ENCODE measurements at regions not wholly inside any gene's neighbourhood (a gene's known extent, or its start where the extent isn't known, plus 50 kb on each side); places are given as distances from the start of the nearest gene placed in this dataset.

GRCh38 chr12:76697849-76698248 is 66.1 kb upstream of the ZDHHC17 start:
- Histone ChIP-seq H3K4me2 (ENCODE audit: low read length) (no peak overlapping the region), H2AFZ (ENCODE audit: low read depth, low read length) (no peak overlapping the region), H3K9me3 (ENCODE audit: low read length) (no peaks in the 10 kb centered on the region), H3K27ac (ENCODE audit: low read length) (no peak overlapping the region), H3K79me2 (replicated peaks; ENCODE audit: insufficient read depth, low read length) (no peaks in the 10 kb centered on the region), H3F3A (ENCODE audit: insufficient read depth, low read length, poor library complexity, severe bottlenecking) (no peaks in the 10 kb centered on the region), H3K9ac (ENCODE audit: low read length) (no peak overlapping the region), H3K4me3 (ENCODE audit: low read length) (no peak overlapping the region), H3K9me2 (ENCODE audit: insufficient read depth, low read length) (no peaks in the 10 kb centered on the region), H4K20me1 (ENCODE audit: insufficient read depth) (no peaks in the 10 kb centered on the region), H3K36me3 (ENCODE audit: insufficient read depth, low read length) (no peaks in the 10 kb centered on the region), H3K27me3 (ENCODE audit: insufficient read depth, low read depth, low read length) (no peaks in the 10 kb centered on the region)
- TF ChIP-seq REST (IDR thresholded peaks at IDR 0.05; ENCODE audit: borderline replicate concordance): no peak
- TF ChIP-seq TAF1 (IDR thresholded peaks at IDR 0.05; ENCODE audit: low read depth): no peak
- TF ChIP-seq SMC3 (conservative IDR thresholded peaks at IDR 0.05; ENCODE audit: poor library complexity): no peak
- no peak for TF ChIP-seq EZH2 (IDR thresholded peaks at IDR 0.05; ENCODE audit: borderline replicate concordance, insufficient read depth, low read length, poor library complexity, severe bottlenecking)
- no peak for TF ChIP-seq POLR2AphosphoS5 (IDR thresholded peaks at IDR 0.05)
- TF ChIP-seq EP300 (conservative IDR thresholded peaks at IDR 0.05; ENCODE audit: poor library complexity, severe bottlenecking): no peak
- no peak for TF ChIP-seq CTCF (IDR thresholded peaks at IDR 0.05; ENCODE audit: poor library complexity, severe bottlenecking)
- TF ChIP-seq MXI1 (conservative IDR thresholded peaks at IDR 0.05; ENCODE audit: poor library complexity, severe bottlenecking): no peak
- no peak for TF ChIP-seq RAD21 (conservative IDR thresholded peaks at IDR 0.05)

- no peaks in the 10 kb centered on the region for H3K27me3 ChIP-seq (ENCODE audit: insufficient read depth, low read depth, low read length)
- no peak overlapping the region for H2AFZ ChIP-seq (ENCODE audit: low read depth, low read length)
- H3K79me2 ChIP-seq (replicated peaks; ENCODE audit: insufficient read depth, low read length): no peaks in the 10 kb centered on the region
- no peak overlapping the region for H3K4me2 ChIP-seq (ENCODE audit: low read length)
- H3K9me2 ChIP-seq (ENCODE audit: insufficient read depth, low read length): no peaks in the 10 kb centered on the region
- no peaks in the 10 kb centered on the region for H3F3A ChIP-seq (ENCODE audit: insufficient read depth, low read length, poor library complexity, severe bottlenecking)
- no peak overlapping the region for H3K4me3 ChIP-seq (ENCODE audit: low read length)
- H3K9ac ChIP-seq (ENCODE audit: low read length): no peak overlapping the region
- no peak overlapping the region for H3K27ac ChIP-seq (ENCODE audit: low read length)
- H4K20me1 ChIP-seq (ENCODE audit: insufficient read depth): no peaks in the 10 kb centered on the region
- no peaks in the 10 kb centered on the region for H3K36me3 ChIP-seq (ENCODE audit: insufficient read depth, low read length)
- no peak for TF ChIP-seq POLR2AphosphoS5 (IDR thresholded peaks at IDR 0.05)
- TF ChIP-seq EP300 (conservative IDR thresholded peaks at IDR 0.05; ENCODE audit: poor library complexity, severe bottlenecking): no peak
- TF ChIP-seq EZH2 (IDR thresholded peaks at IDR 0.05; ENCODE audit: borderline replicate concordance, insufficient read depth, low read length, poor library complexity, severe bottlenecking): no peak
- TF ChIP-seq SMC3 (conservative IDR thresholded peaks at IDR 0.05; ENCODE audit: poor library complexity): no peak
- no peaks in the 10 kb centered on the region for H3K9me3 ChIP-seq (ENCODE audit: low read length)
Measured at GRCh38 chr12:76698316-76698715, 65.6 kb upstream of the ZDHHC17 start.

All from neural cell (in vitro differentiated cells).